SJSA1 (cell line): ENCODE measurements at regions not wholly inside any gene's neighbourhood (a gene's known extent, or its start where the extent isn't known, plus 50 kb on each side); places are given as distances from the start of the nearest gene placed in this dataset.
A peak's percentile ranks its signal among the peaks of the same experiment; 100 is the strongest.
"Not testable (repeated sequence)": the region's sequence is repeated elsewhere in the genome, so short reads cannot be mapped to it uniquely, and the experiment has no call there.

Source experiments
- DNase-seq, 2 experiments: peaks; one replicate each; pipeline ENCODE4 v3.0.0-alpha.2; 2015 to 2020; ENCODE audit warnings: low spot score in 2 of 2, low read depth in 1 of 2
- H3K27ac ChIP-seq: fragments of 250-450 bp; sonication (Bioruptor Pico); 2 replicates; pipeline ENCODE4 v1.5.1; 2020; ENCODE audit warnings: mild to moderate bottlenecking, moderate library complexity
- H3K27me3 ChIP-seq: fragments of 250-450 bp; sonication (Bioruptor Pico); replicated peaks from 2 replicates; pipeline ENCODE4 v1.5.1; 2020; ENCODE audit warnings: mild to moderate bottlenecking, moderate library complexity
- H3K36me3 ChIP-seq: fragments of 250-450 bp; sonication (Bioruptor Pico); 2 replicates; pipeline ENCODE4 v1.5.1; 2020; ENCODE audit warnings: mild to moderate bottlenecking
- H3K4me1 ChIP-seq: fragments of 250-450 bp; sonication (Bioruptor Pico); replicated peaks from 2 replicates; pipeline ENCODE4 v1.6.1; 2021; ENCODE audit warnings: mild to moderate bottlenecking
- H3K4me3 ChIP-seq: fragments of 250-450 bp; sonication (Bioruptor Pico); 2 replicates; pipeline ENCODE4 v1.5.1; 2020; ENCODE audit warnings: mild to moderate bottlenecking
- H3K9me3 ChIP-seq: fragments of 250-450 bp; sonication (Bioruptor Pico); replicated peaks from 2 replicates; pipeline ENCODE4 v1.5.1; 2020; ENCODE audit warnings: mild to moderate bottlenecking

GRCh38 chr22:49704345-49705215, 123.1 kb downstream of the BRD1 start:
- Histone ChIP-seq H3K4me1 (no peaks in the 10 kb centered on the region), H3K36me3 (no peaks in the 10 kb centered on the region), H3K27me3 (no peaks in the 10 kb centered on the region), H3K27ac (no peak overlapping the region), H3K9me3 (0 out of 2 replicates have a peak, but pooled peaks cover 2% of the 10 kb centered on the region), H3K4me3 (no peak overlapping the region)
- peak in 1 of 2 experiments; percentile 36 for DNase-seq

GRCh38 chr22:49703990-49704344, 123.7 kb downstream of the BRD1 start:
- Histone ChIP-seq H3K27ac (no peak overlapping the region), H3K4me3 (no peak overlapping the region), H3K9me3 (0 out of 2 replicates have a peak, but pooled peaks cover 2% of the 10 kb centered on the region), H3K36me3 (no peaks in the 10 kb centered on the region), H3K4me1 (no peaks in the 10 kb centered on the region), H3K27me3 (no peaks in the 10 kb centered on the region)
- DNase-seq: no peak

- peak in 1 of 2 experiments; percentile 39 for DNase-seq
- no peak overlapping the region for H3K4me3 ChIP-seq
- H3K36me3 ChIP-seq: no peaks in the 10 kb centered on the region
- H3K4me1 ChIP-seq: no peaks in the 10 kb centered on the region
- H3K27me3 ChIP-seq: no peaks in the 10 kb centered on the region
- H3K27ac ChIP-seq: no peak overlapping the region
- H3K9me3 ChIP-seq: 0 out of 2 replicates have a peak, but pooled peaks cover 2% of the 10 kb centered on the region
Observed at GRCh38 chr22:49703505-49703904, 124.2 kb downstream of the BRD1 start.

- no peak overlapping the region for H3K27ac ChIP-seq
- no peaks in the 10 kb centered on the region for H3K36me3 ChIP-seq
- no peaks in the 10 kb centered on the region for H3K27me3 ChIP-seq
- 0 out of 2 replicates have a peak, but pooled peaks cover 2% of the 10 kb centered on the region for H3K9me3 ChIP-seq
- no peaks in the 10 kb centered on the region for H3K4me1 ChIP-seq
- H3K4me3 ChIP-seq: no peak overlapping the region
- no peak for DNase-seq
Observed at GRCh38 chr22:49702068-49702397, 125.6 kb downstream of the BRD1 start.

GRCh38 chr22:49701380-49702067, 126.1 kb downstream of the BRD1 start:
- Histone ChIP-seq H3K9me3 (0 out of 2 replicates have a peak, but pooled peaks cover 2% of the 10 kb centered on the region), H3K4me1 (no peaks in the 10 kb centered on the region), H3K36me3 (no peaks in the 10 kb centered on the region), H3K27me3 (no peaks in the 10 kb centered on the region), H3K27ac (no peak overlapping the region), H3K4me3 (no peak overlapping the region)
- no peak for DNase-seq

GRCh38 chr22:49699928-49700498, 127.7 kb downstream of the BRD1 start:
- H3K4me3 ChIP-seq: no peak overlapping the region
- no peak overlapping the region for H3K27ac ChIP-seq
- H3K27me3 ChIP-seq: no peaks in the 10 kb centered on the region
- H3K9me3 ChIP-seq: 0 out of 2 replicates have a peak, but pooled peaks cover 2% of the 10 kb centered on the region
- DNase-seq: peak in 1 of 2 experiments; percentile 28
- H3K4me1 ChIP-seq: no peaks in the 10 kb centered on the region
- H3K36me3 ChIP-seq: no peaks in the 10 kb centered on the region

GRCh38 chr22:49699476-49699875, 128.2 kb downstream of the BRD1 start:
- Histone ChIP-seq H3K27me3 (no peaks in the 10 kb centered on the region), H3K36me3 (no peaks in the 10 kb centered on the region), H3K4me3 (no peak overlapping the region), H3K27ac (no peak overlapping the region), H3K9me3 (0 out of 2 replicates have a peak, but pooled peaks cover 2% of the 10 kb centered on the region), H3K4me1 (no peaks in the 10 kb centered on the region)
- DNase-seq: no peak

- H3K27me3 ChIP-seq, H3K4me3 ChIP-seq, DNase-seq, H3K9me3 ChIP-seq, H3K4me1 ChIP-seq, H3K36me3 ChIP-seq, H3K27ac ChIP-seq: not testable (repeated sequence)
Observed at GRCh38 chr22:49698616-49699015, 129.1 kb downstream of the BRD1 start.

- Histone ChIP-seq H3K9me3 (no peaks in the 10 kb centered on the region), H3K36me3 (no peaks in the 10 kb centered on the region), H3K4me3 (no peak overlapping the region), H3K27me3 (no peaks in the 10 kb centered on the region), H3K4me1 (no peaks in the 10 kb centered on the region), H3K27ac (no peak overlapping the region)
- no peak for DNase-seq
Observed at GRCh38 chr22:49697047-49697446, 130.6 kb downstream of the BRD1 start.

GRCh38 chr22:49694462-49695260, 133.0 kb downstream of the BRD1 start:
- H3K9me3 ChIP-seq: no peaks in the 10 kb centered on the region
- peaks cover 11% of the 10 kb centered on the region; the same call in 1 of the 2 replicates for H3K4me1 ChIP-seq
- H3K27ac ChIP-seq: no peak overlapping the region
- DNase-seq: peak in 1 of 2 experiments; percentile 22
- peaks cover 4% of the 10 kb centered on the region for H3K27me3 ChIP-seq
- no peak overlapping the region for H3K4me3 ChIP-seq
- no peaks in the 10 kb centered on the region for H3K36me3 ChIP-seq

GRCh38 chr22:49693848-49694247, 133.8 kb downstream of the BRD1 start:
- Histone ChIP-seq H3K4me1 (peaks cover 14% of the 10 kb centered on the region; the same call in 1 of the 2 replicates), H3K9me3 (no peaks in the 10 kb centered on the region)

GRCh38 chr22:49693416-49693815, 134.3 kb downstream of the BRD1 start:
- Histone ChIP-seq H3K9me3 (no peaks in the 10 kb centered on the region), H3K4me1 (peaks cover 14% of the 10 kb centered on the region; the same call in 1 of the 2 replicates), H3K27ac (no peak overlapping the region), H3K27me3 (peaks cover 4% of the 10 kb centered on the region), H3K36me3 (no peaks in the 10 kb centered on the region), H3K4me3 (no peak overlapping the region)
- DNase-seq: no peak

More at GRCh38 chr22:49693848-49694247, 133.8 kb downstream of the BRD1 start:
- Histone ChIP-seq H3K27me3 (peaks cover 4% of the 10 kb centered on the region), H3K4me3 (no peak overlapping the region), H3K27ac (no peak overlapping the region), H3K36me3 (no peaks in the 10 kb centered on the region)
- DNase-seq: no peak

GRCh38 chr22:49692499-49693225, 135.0 kb downstream of the BRD1 start:
- Histone ChIP-seq H3K4me3 (no peak overlapping the region), H3K36me3 (no peaks in the 10 kb centered on the region), H3K9me3 (no peaks in the 10 kb centered on the region), H3K4me1 (peaks cover 14% of the 10 kb centered on the region; the same call in 1 of the 2 replicates), H3K27ac (no peak overlapping the region), H3K27me3 (peaks cover 4% of the 10 kb centered on the region)
- no peak for DNase-seq
